Activated naive CD4-positive, alpha-beta T cell treated with anti-CD3 and anti-CD28 coated beads for 36 hours (primary cell): ENCODE measurements at regions not wholly inside any gene's neighbourhood (a gene's known extent, or its start where the extent isn't known, plus 50 kb on each side); places are given as distances from the start of the nearest gene placed in this dataset.

Source experiments
- CTCF ChIA-PET: fragments of 350-600 bp; sonication (Branson Sonifier 250); formaldehyde crosslinking; loops from one replicate; lab custom pipeline; 2021; ENCODE audit warnings: antibody characterized with exemption; lab: Charles Lee
- DNase-seq: peaks from one replicate; pipeline ENCODE4 v3.0.0-alpha.2; 2020
- H3K27ac Mint-ChIP-seq: one replicate; pipeline ENCODE4 v1.8.0; 2021; ENCODE audit warnings: mild to moderate bottlenecking, mixed read lengths
- H3K27me3 Mint-ChIP-seq: one replicate; pipeline ENCODE4 v1.8.0; 2021; ENCODE audit warnings: low read depth, mixed read lengths
- H3K36me3 Mint-ChIP-seq: one replicate; pipeline ENCODE4 v1.8.0; 2021; ENCODE audit warnings: low read depth, mixed read lengths
- H3K4me1 Mint-ChIP-seq: one replicate; pipeline ENCODE4 v1.8.0; 2021; ENCODE audit warnings: low read depth, mixed read lengths
- H3K4me3 Mint-ChIP-seq: one replicate; pipeline ENCODE4 v1.8.0; 2021; ENCODE audit warnings: mild to moderate bottlenecking, moderate library complexity, mixed read lengths
- H3K9me3 Mint-ChIP-seq: one replicate; pipeline ENCODE4 v1.8.0; 2021; ENCODE audit warnings: mixed read lengths
- intact Hi-C: fragments of 100-400 bp; cut with micrococcal nuclease; formaldehyde crosslinking; loops from one replicate; pipeline ENCODE4 v1.15.1; 2023

GRCh38 chr2:12333293-12333692, 383.4 kb upstream of the TRIB2 start:
- Mint-ChIP-seq H3K27me3 (peaks cover 7% of the 10 kb centered on the region), H3K27ac (no peak overlapping the region), H3K4me3 (no peak overlapping the region), H3K4me1 (peaks cover 13% of the 10 kb centered on the region), H3K36me3 (no peaks in the 10 kb centered on the region), H3K9me3 (no peaks in the 10 kb centered on the region)
- CTCF ChIA-PET = interaction anchor here (0.6 kb wide), 1 partner anchor 188 kb away, joined by 3 read pairs; no protein-coding TSS in a partner anchor
- DNase-seq = no peak
- intact Hi-C loops = no loop called here

GRCh38 chr2:12334412-12334966, 382.2 kb upstream of the TRIB2 start:
- H3K4me1 Mint-ChIP-seq = peaks cover 13% of the 10 kb centered on the region
- CTCF ChIA-PET = interaction anchor here (1.6 kb wide), 1 partner anchor 672 kb away, joined by 3 read pairs; no protein-coding TSS in a partner anchor
- no peak overlapping the region for H3K4me3 Mint-ChIP-seq
- DNase-seq = no peak
- H3K27ac Mint-ChIP-seq = no peak overlapping the region
- H3K27me3 Mint-ChIP-seq = peaks cover 7% of the 10 kb centered on the region
- H3K9me3 Mint-ChIP-seq = no peaks in the 10 kb centered on the region
- no peaks in the 10 kb centered on the region for H3K36me3 Mint-ChIP-seq
- intact Hi-C loops = no loop called here

DNA sequence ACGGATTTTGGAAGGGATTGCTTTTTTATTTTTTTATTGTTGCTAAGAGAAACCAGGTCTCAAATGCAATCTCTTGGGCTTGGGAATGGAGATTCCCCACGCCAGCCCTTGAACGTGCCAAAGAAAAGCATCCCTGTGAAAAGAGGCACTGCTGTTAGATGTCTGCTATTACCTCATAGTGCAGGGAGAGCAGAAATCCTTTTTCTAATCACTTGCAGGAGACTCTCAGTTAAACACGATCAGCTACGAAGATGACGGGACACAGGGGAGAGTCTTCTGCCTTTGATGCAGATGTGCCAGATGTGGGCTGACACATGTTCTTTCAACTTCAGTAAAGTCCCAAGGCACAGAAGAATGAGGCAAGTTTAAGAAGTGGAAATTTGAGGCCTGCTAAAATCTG, 381.6 kb upstream of the TRIB2 start:
- H3K27ac Mint-ChIP-seq = no peak overlapping the region
- H3K27me3 Mint-ChIP-seq = peaks cover 7% of the 10 kb centered on the region
- no peak overlapping the region for H3K4me3 Mint-ChIP-seq
- CTCF ChIA-PET = interaction anchor here (1.6 kb wide), 1 partner anchor 671 kb away, joined by 3 read pairs; no protein-coding TSS in a partner anchor
- intact Hi-C loops = no loop called here
- no peaks in the 10 kb centered on the region for H3K36me3 Mint-ChIP-seq
- H3K4me1 Mint-ChIP-seq = peaks cover 13% of the 10 kb centered on the region
- no peaks in the 10 kb centered on the region for H3K9me3 Mint-ChIP-seq
- no peak for DNase-seq

DNA sequence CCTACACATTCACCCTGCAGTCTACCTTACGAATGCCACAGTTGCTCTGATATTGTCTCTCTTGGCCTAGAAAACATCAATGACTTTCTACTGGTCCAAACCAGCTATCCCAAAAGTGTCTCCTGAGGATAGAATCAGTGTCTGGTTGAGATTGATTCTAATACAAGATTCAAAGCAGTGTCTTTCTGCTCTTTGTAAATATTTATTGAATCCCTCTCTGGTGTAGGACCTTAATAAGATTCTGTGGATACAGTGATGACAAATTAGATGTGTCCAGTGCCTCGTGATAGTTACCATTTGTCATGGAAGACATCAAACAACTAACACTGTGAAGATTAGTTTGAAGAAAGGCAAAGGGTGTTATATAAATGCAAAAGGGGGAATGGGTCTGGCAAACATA, 380.7 kb upstream of the TRIB2 start:
- H3K9me3 Mint-ChIP-seq = no peaks in the 10 kb centered on the region
- no peak overlapping the region for H3K4me3 Mint-ChIP-seq
- CTCF ChIA-PET = no interaction called here
- no peaks in the 10 kb centered on the region for H3K36me3 Mint-ChIP-seq
- intact Hi-C loops = no loop called here
- H3K27me3 Mint-ChIP-seq = peaks cover 7% of the 10 kb centered on the region
- no peak overlapping the region for H3K27ac Mint-ChIP-seq
- peaks cover 13% of the 10 kb centered on the region for H3K4me1 Mint-ChIP-seq
- DNase-seq = no peak

DNA sequence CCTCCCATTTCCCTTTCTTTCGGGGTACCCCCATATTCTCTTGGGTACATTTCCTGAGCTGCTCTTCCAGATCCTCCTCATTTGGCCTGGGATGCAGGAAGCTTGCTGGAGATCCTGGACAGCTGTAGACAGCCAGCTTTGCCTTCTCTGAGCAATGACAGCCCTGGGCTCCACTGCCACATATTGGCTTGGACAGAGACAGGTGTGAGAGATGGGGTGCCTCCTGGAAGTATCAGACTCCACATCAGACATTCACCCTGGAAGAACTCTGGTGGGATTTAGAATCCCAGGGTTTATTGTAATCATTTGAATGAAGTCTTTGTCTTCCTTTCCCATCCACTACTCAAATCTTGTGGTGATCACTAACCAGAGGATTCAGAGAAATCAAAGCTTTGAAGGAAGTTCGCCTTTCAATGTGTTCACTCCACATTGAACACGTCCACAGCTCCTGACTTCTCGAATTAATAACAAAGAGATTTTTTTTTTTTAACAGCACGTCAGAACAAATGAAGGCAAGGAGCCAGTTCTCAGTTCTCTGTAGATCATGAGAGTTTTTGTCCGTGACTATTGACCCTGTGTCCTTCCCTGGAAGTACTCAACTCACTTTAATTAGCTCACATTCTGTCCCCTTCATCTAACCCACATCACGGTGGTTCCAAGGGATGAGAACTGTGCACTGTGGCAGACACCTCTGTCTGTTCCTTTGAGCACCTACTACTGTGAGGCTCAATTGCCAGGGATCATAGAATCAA, 377.6 kb upstream of the TRIB2 start:
- no peak overlapping the region for H3K4me3 Mint-ChIP-seq
- H3K9me3 Mint-ChIP-seq = no peaks in the 10 kb centered on the region
- peaks cover 10% of the 10 kb centered on the region for H3K4me1 Mint-ChIP-seq
- no peak for DNase-seq
- CTCF ChIA-PET = no interaction called here
- peaks cover 7% of the 10 kb centered on the region for H3K27me3 Mint-ChIP-seq
- no peak overlapping the region for H3K27ac Mint-ChIP-seq
- intact Hi-C loops = no loop called here
- H3K36me3 Mint-ChIP-seq = no peaks in the 10 kb centered on the region

- intact Hi-C loops = no loop called here
- Mint-ChIP-seq H3K9me3 (peaks cover 2% of the 10 kb centered on the region), H3K36me3 (no peaks in the 10 kb centered on the region), H3K4me1 (no peaks in the 10 kb centered on the region), H3K27ac (no peak overlapping the region), H3K27me3 (no peaks in the 10 kb centered on the region), H3K4me3 (no peak overlapping the region)
- CTCF ChIA-PET = no interaction called here
- DNase-seq = no peak
These were observed 376.6 kb upstream of the TRIB2 start for GRCh38 chr2:12340164-12340563.

- Mint-ChIP-seq H3K36me3 (no peaks in the 10 kb centered on the region), H3K27ac (no peak overlapping the region), H3K4me3 (no peak overlapping the region), H3K4me1 (no peaks in the 10 kb centered on the region), H3K9me3 (peaks cover 2% of the 10 kb centered on the region), H3K27me3 (no peaks in the 10 kb centered on the region)
- no peak for DNase-seq
- intact Hi-C loops = no loop called here
- CTCF ChIA-PET = no interaction called here
These were observed 375.5 kb upstream of the TRIB2 start for GRCh38 chr2:12341215-12341614.

GRCh38 chr2:12341920-12342319, 374.8 kb upstream of the TRIB2 start:
- Mint-ChIP-seq H3K4me1 (no peaks in the 10 kb centered on the region), H3K9me3 (peaks cover 2% of the 10 kb centered on the region), H3K27me3 (no peaks in the 10 kb centered on the region), H3K36me3 (no peaks in the 10 kb centered on the region), H3K27ac (no peak overlapping the region), H3K4me3 (no peak overlapping the region)
- CTCF ChIA-PET = no interaction called here
- intact Hi-C loops = no loop called here
- no peak for DNase-seq

- no peak for DNase-seq
- Mint-ChIP-seq H3K4me3 (no peak overlapping the region), H3K27ac (no peak overlapping the region), H3K27me3 (no peaks in the 10 kb centered on the region), H3K4me1 (peaks cover 4% of the 10 kb centered on the region), H3K36me3 (no peaks in the 10 kb centered on the region), H3K9me3 (peaks cover 2% of the 10 kb centered on the region)
- intact Hi-C loops = no loop called here
- CTCF ChIA-PET = no interaction called here
These were observed 373.6 kb upstream of the TRIB2 start for GRCh38 chr2:12343141-12343540.

GRCh38 chr2:12347066-12347493, 369.7 kb upstream of the TRIB2 start:
- H3K27ac Mint-ChIP-seq = no peak overlapping the region
- CTCF ChIA-PET = no interaction called here

GRCh38 chr2:12348216-12348615, 368.5 kb upstream of the TRIB2 start:
- Mint-ChIP-seq H3K4me3 (no peak overlapping the region), H3K36me3 (no peaks in the 10 kb centered on the region), H3K4me1 (peaks cover 4% of the 10 kb centered on the region), H3K27ac (no peak overlapping the region), H3K27me3 (no peaks in the 10 kb centered on the region), H3K9me3 (peaks cover 2% of the 10 kb centered on the region)
- DNase-seq = no peak
- CTCF ChIA-PET = interaction anchor here (0.8 kb wide), 1 partner anchor 34 kb away, joined by 3 read pairs; no protein-coding TSS in a partner anchor
- intact Hi-C loops = no loop called here

More at GRCh38 chr2:12347066-12347493, 369.7 kb upstream of the TRIB2 start:
- H3K36me3 Mint-ChIP-seq = no peaks in the 10 kb centered on the region
- H3K4me1 Mint-ChIP-seq = peaks cover 4% of the 10 kb centered on the region
- H3K9me3 Mint-ChIP-seq = peaks cover 2% of the 10 kb centered on the region
- no peaks in the 10 kb centered on the region for H3K27me3 Mint-ChIP-seq
- no peak for DNase-seq
- intact Hi-C loops = no loop called here
- H3K4me3 Mint-ChIP-seq = no peak overlapping the region

- H3K27ac Mint-ChIP-seq = no peak overlapping the region
- H3K4me1 Mint-ChIP-seq = peaks cover 4% of the 10 kb centered on the region
- H3K4me3 Mint-ChIP-seq = no peak overlapping the region
- DNase-seq = no peak
- no peaks in the 10 kb centered on the region for H3K27me3 Mint-ChIP-seq
- CTCF ChIA-PET = interaction anchor here (1.9 kb wide), 1 partner anchor 13 kb away, joined by 5 read pairs; no protein-coding TSS in a partner anchor
- H3K9me3 Mint-ChIP-seq = no peaks in the 10 kb centered on the region
- intact Hi-C loops = no loop called here
- H3K36me3 Mint-ChIP-seq = no peaks in the 10 kb centered on the region
These were observed 365.9 kb upstream of the TRIB2 start for GRCh38 chr2:12350821-12351220.

DNA sequence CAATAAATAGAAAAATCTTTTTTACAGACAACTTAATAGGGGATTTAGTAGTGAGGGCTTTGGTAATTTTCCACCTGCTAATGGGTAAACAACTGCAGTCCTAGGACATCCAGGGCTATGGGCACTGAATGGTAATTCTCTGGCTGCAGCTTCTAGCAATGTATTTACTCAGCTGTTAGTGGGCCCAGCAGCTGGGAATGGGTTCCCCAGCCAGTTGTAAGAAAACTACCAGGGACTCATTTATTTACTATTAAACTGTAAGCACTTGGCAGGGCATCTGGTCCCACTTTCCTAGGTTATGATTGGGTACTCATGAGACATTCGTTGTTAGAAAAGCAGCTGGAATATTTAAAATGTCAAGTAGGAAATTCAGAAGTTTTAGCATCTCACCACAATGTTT, 363.8 kb upstream of the TRIB2 start:
- Mint-ChIP-seq H3K27me3 (no peaks in the 10 kb centered on the region), H3K9me3 (no peaks in the 10 kb centered on the region), H3K27ac (no peak overlapping the region), H3K4me3 (no peak overlapping the region), H3K4me1 (no peaks in the 10 kb centered on the region), H3K36me3 (no peaks in the 10 kb centered on the region)
- intact Hi-C loops = no loop called here
- no peak for DNase-seq
- CTCF ChIA-PET = interaction anchor here (0.6 kb wide), 1 partner anchor 1210 kb away, joined by 3 read pairs; no protein-coding TSS in a partner anchor
